ENCODE measurements at regions not wholly inside any gene's neighbourhood (a gene's known extent, or its start where the extent isn't known, plus 50 kb on each side); places are given as distances from the start of the nearest gene placed in this dataset.
A peak's percentile ranks its signal among the peaks of the same experiment; 100 is the strongest.

- DNase-seq: no peak
Measured at GRCh38 chr16:77594799-77595596, 127.3 kb upstream of the NUDT7 start.

GRCh38 chr16:77596261-77596660 lies 126.1 kb upstream of the NUDT7 start:
- DNase-seq: no peak

DNA sequence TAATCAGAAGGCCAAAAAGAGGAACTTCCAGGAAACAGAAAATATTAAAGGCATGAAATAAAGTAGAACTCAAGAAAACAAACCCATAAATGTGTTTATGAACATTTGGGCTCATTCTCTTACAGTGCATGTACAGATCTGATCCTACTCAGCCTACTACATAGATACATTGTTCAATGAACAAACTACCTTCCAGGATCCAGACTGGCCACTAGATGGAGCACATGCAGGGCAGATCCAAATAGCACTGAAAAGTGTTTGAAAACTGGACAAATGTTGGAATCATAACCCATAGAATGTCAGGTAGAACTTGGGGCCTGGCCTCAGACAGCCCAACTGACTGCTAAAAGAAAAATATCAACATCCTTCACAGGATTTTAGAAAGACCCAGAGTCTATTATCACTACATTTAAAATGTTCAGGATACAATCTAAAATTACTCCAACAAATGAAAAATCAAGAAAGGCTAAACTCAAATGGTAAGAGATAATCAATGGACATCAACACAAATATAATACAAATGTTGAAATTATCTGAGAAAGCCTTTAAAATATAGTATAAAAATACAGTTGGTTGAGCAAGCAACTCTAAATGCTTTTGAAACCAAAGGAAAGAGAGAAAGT lies 122.4 kb upstream of the NUDT7 start:
- DNase-seq: peak; percentile 22

- DNase-seq: no peak
Measured at GRCh38 chr16:77600555-77600954, 121.8 kb upstream of the NUDT7 start.

DNA sequence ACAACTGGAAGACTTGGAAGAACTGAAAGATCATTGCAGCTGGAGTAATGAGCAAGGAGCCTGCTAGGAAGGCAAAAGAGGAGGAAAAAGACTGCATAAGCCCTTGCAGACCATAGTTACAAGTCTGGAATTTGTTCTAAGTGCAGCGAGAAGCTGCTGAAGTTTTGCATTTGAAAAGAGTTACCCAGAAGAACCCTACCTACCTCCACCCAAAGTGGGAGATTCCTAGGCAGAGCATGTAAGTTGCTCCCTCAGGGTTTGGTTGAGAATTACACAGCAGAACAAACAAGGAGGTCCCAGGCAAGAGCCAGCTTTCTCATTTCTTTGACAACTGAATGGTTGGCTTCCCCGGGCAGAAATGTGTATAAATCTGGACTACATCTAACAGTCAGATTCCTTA lies 118.7 kb upstream of the NUDT7 start:
- no peak for DNase-seq

GRCh38 chr16:77610496-77610895 lies 111.8 kb upstream of the NUDT7 start:
- no peak for DNase-seq

GRCh38 chr16:77611386-77611785 lies 110.9 kb upstream of the NUDT7 start:
- DNase-seq: no peak

DNA sequence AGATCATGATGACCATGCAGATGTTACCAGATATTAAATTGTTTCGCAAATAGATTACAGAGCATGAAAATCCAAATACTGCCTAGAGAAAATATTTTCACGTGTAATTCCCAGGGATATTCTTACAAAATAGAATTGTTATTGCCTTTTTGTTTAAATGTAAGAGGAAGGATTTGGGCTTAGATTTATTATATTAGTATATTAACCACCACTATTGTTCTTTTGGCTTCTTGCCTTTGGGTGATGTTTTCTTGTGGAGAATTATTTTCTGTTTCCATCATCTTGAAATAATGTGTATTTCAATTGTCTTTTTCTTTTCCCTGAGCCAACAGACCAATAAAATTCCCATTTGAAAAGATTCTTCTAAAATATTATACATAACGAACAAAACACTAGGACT lies 109.7 kb upstream of the NUDT7 start:
- DNase-seq: no peak

GRCh38 chr16:77613095-77613494 lies 109.2 kb upstream of the NUDT7 start:
- DNase-seq: no peak

DNA sequence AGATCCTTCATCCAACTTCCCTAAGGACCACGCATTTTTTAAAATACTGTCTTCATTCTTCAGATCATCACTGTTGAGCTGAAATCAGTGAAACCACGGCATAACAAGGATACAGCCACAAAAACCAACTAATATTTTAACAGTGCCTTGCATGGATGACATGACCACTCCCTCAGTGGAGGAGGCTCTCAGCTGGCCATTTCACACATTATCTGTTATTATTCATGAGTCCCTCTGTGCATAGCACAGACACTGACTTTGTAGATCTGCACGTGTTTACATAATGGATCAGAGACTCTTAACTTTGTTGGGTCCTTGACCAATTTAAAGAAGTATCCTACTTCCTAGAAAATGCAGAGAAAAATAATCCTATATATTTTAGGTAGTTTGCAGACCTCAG lies 104.8 kb upstream of the NUDT7 start:
- DNase-seq: no peak

DNA sequence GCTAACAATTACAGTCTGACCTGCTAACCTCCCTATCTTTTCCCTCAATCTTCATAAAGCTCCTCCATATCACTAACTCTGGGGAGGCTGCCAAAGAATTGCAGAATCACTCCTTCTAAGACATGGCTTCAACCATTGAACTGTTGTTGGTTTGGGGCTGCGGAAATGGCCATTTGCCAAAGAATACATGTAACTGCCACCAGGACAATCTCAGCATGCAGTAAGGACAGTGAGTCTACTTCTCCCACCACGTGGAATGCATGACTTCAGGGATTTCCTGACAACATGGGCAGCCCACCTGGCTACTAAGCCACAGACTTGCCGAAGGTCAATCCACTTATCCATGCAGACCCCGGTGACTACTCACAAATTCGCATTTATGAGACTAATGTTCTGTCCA lies 104.3 kb upstream of the NUDT7 start:
- no peak for DNase-seq

GRCh38 chr16:77618951-77619350 lies 103.4 kb upstream of the NUDT7 start:
- no peak for DNase-seq

- no peak for DNase-seq
Measured at GRCh38 chr16:77624085-77624484, 98.2 kb upstream of the NUDT7 start.

GRCh38 chr16:77636615-77637014 lies 85.7 kb upstream of the NUDT7 start:
- no peak for DNase-seq

DNA sequence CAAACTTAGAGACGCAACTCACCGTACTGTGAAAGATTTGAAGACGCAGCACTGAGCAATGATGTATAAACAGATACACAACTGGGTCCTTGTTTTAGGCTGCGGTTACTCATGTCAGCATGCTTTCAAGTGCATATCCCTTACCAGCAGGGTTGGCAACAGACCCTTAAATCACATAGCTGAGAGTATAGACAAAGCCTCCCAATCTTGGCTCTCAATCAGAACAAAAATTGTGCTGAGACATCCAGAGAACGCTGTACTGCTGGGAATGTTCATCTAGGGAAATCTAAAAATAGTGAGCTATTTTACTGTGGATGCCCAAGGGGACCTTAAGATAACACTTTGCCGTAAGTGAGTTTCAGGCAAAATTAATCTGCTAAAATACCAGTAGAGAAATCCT lies 84.4 kb upstream of the NUDT7 start:
- no peak for DNase-seq

DNA sequence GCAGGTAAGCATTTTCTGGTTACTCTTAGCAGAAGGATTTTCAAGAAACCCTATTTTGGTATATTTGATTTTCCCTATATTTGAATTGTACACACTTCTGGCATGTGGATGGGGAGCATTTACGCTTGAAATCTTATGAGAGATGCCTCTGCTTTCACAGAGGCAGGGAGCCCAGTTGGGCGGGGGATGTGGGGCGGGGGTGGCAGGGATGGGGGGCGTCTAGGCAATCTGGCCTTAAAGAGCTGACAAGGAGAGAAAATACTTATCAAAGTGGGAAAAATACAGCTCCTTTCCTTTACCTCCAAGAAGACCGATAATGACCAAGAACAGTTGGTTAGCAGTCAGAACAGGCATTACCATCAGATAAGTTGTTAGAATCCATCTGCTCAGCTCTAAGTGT lies 79.1 kb upstream of the NUDT7 start:
- no peak for DNase-seq

DNA sequence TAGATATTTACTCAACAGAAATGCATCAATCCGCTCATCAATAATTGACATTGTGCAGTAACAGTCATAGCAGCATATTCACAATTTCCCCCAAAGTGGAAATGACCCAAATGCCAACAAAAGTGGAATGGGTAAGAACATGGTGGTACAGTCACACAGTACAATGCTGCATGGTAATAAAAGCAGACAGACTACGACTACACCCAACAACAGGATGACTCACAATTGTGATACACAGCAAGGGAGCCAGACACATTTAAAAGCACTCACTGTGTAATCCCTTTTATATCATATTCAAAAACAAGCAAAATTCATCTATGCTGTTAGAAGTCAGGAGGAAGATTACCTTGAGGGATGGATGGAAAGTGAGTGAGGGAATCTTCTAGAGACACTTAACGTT lies 76.5 kb upstream of the NUDT7 start:
- no peak for DNase-seq

DNA sequence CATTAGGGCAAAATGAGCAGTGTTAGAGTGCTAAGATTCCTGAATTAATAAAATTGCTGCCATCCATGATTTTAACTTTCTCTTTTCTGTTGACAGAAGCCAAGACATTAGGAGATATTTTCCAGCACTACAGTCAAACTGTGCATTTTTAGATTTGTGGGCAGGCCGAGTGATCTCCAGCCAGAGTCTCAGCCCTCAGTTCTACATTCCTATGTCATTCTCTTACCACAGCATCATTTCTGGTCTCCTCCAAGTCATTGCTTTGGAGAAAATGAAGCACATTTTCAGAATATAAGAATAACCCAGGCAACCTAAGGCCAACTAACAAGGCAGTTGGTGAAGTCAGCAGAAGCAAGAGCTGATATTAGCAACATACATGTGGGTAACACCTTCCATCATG lies 74.6 kb upstream of the NUDT7 start:
- DNase-seq: no peak

DNA sequence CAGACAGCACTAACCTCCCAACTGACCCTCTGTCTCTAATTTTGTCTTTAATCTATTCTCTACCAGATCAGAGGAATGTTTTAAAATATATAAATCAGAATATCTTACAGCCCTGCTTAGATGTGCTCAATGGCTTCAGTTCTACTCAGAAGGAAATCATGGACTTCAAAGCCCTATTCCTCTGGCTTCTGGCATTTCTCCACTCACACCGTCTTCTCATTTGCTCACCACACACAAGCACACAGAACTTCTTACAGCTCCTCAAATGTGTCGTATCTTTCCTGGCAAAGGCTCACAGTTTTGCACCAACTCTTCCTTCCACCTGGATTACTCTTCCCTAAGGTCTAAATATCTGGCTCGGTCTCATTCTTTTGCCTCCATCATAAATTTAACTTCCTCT lies 71.6 kb upstream of the NUDT7 start:
- DNase-seq: no peak

GRCh38 chr16:77652399-77652798 lies 69.9 kb upstream of the NUDT7 start:
- DNase-seq: no peak

GRCh38 chr16:77657016-77657415 lies 65.3 kb upstream of the NUDT7 start:
- DNase-seq: peak; percentile 65

DNA sequence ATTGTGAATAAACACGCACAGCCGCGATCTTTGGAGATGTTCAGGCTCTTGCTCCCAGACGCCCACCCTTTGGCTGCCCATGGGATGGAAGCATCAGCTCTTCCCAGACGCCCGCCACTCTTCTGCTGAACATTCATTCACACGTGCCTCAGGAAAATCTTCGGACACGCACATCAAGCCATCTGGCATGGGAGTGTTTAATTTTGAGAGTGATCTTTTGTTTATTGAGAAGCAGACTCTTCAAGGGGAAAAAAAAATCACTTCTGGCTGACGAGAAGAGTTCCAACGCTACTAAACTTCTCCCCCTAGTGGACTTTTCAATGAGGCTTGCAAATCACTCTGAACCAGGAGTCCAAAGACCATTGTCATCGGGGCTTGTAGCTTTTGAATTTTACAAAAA lies 62.0 kb upstream of the NUDT7 start:
- DNase-seq: no peak

DNA sequence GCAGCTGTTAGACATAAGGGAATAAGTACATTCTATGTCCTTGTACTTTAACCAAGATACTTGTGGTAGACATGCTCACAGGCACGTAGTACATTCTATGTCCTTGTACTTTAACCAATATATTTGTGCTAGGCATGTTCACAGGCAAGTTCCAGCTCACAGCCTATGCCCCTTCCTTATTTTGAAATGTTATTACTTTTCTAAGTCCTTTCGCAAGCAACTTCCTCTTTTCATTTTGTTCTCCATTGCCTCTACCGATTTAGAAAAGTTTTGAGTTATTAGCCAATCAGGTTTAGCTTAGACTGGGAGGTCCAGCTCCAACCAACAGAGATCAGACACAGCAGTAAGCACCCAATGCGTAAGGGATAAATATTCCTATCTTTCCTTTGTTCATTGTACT lies 60.1 kb upstream of the NUDT7 start:
- peak; percentile 25 for DNase-seq

DNA sequence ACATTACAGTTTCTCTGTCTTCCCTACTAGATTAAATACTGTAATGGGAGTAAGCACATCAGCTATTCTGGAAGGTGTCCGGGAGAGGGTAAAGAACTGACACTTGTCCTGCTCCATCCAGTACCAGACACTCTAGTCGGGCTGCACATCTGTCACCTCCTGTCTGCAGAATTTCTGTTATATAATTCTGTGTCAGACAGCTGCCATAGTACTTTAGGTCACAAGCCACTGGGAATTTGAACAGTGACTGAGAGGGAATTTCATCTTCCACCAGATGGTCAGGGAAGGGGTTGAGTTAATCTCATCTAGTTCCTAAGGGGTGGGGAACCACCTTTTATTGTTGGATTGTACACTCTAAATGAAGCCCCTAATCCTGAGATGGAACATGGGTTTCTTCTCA lies 58.6 kb upstream of the NUDT7 start:
- no peak for DNase-seq

- DNase-seq: no peak
Measured at GRCh38 chr16:77666771-77667170, 55.5 kb upstream of the NUDT7 start.

All from OCI-M1 (cell line).